ENCODE measurements at regions not wholly inside any gene's neighbourhood (a gene's known extent, or its start where the extent isn't known, plus 50 kb on each side); places are given as distances from the start of the nearest gene placed in this dataset.

GRCh38 chr20:1827510-1827973, 67.7 kb upstream of the SIRPA start:
- intact Hi-C loops (cut with micrococcal nuclease): no loop called here
- no peaks in the 10 kb centered on the region for H3K36me3 ChIP-seq (ENCODE audit: control insufficient read depth, insufficient read depth, low read length)
- TF ChIP-seq CTCF (IDR thresholded peaks at IDR 0.05): no peak
- no peak for ATAC-seq
- 86% methylated on average over 5 of the region's 5 CpGs for WGBS (ENCODE audit: insufficient coverage)
- peaks cover 0 to 3% of the 10 kb centered on the region in 2 donors for H3K27me3 Mint-ChIP-seq (ENCODE audit: low read depth in 2 of 2)
- H3K9me3 Mint-ChIP-seq: peaks cover 2% of the 10 kb centered on the region in 2 donors
- H3K4me3 ChIP-seq (ENCODE audit: low read length): no peak overlapping the region
- peaks cover 11% of the 10 kb centered on the region for H3K9me3 ChIP-seq (ENCODE audit: control insufficient read depth, insufficient read depth, low read length)
- no peak for DNase-seq
- H3K27ac ChIP-seq (ENCODE audit: low read length): no peak overlapping the region
- peaks cover 7% of the 10 kb centered on the region for H3K4me1 ChIP-seq (ENCODE audit: control insufficient read depth, insufficient read depth, low read length)
- H3K27me3 ChIP-seq (ENCODE audit: control insufficient read depth, insufficient read depth, low read length): no peaks in the 10 kb centered on the region
- H3K4me3 Mint-ChIP-seq: no peak overlapping the region
- H3K4me1 Mint-ChIP-seq: no peaks in the 10 kb centered on the region
- peaks cover 9% of the 10 kb centered on the region for H3K36me3 Mint-ChIP-seq
- H3K27ac Mint-ChIP-seq: no peak overlapping the region

GRCh38 chr20:1825938-1826445, 69.2 kb upstream of the SIRPA start:
- H3K4me3 ChIP-seq (ENCODE audit: low read length): no peak overlapping the region
- no peak overlapping the region for H3K4me3 Mint-ChIP-seq
- H3K27ac Mint-ChIP-seq: no peak overlapping the region
- intact Hi-C loops (cut with micrococcal nuclease): no loop called here
- peaks cover 15% of the 10 kb centered on the region for H3K36me3 Mint-ChIP-seq
- H3K27me3 Mint-ChIP-seq (ENCODE audit: low read depth in 2 of 2): peaks cover 0 to 6% of the 10 kb centered on the region in 2 donors
- no peak overlapping the region for H3K27ac ChIP-seq (ENCODE audit: low read length)
- no peaks in the 10 kb centered on the region for H3K27me3 ChIP-seq (ENCODE audit: control insufficient read depth, insufficient read depth, low read length)
- no peaks in the 10 kb centered on the region for H3K36me3 ChIP-seq (ENCODE audit: control insufficient read depth, insufficient read depth, low read length)
- H3K9me3 ChIP-seq (ENCODE audit: control insufficient read depth, insufficient read depth, low read length): peaks cover 17% of the 10 kb centered on the region
- H3K4me1 Mint-ChIP-seq: no peaks in the 10 kb centered on the region
- TF ChIP-seq CTCF (IDR thresholded peaks at IDR 0.05): no peak
- peaks cover 7% of the 10 kb centered on the region for H3K4me1 ChIP-seq (ENCODE audit: control insufficient read depth, insufficient read depth, low read length)
- ATAC-seq (no peak), DNase-seq (no peak)
- H3K9me3 Mint-ChIP-seq: peaks cover 6 to 8% of the 10 kb centered on the region in 2 donors
- 93% methylated on average over 4 of the region's 4 CpGs for WGBS (ENCODE audit: insufficient coverage)

- ATAC-seq (no peak), DNase-seq (no peak)
- H3K36me3 ChIP-seq (ENCODE audit: control insufficient read depth, insufficient read depth, low read length): no peaks in the 10 kb centered on the region
- intact Hi-C loops (cut with micrococcal nuclease): no loop called here
- peaks cover 17% of the 10 kb centered on the region for H3K9me3 ChIP-seq (ENCODE audit: control insufficient read depth, insufficient read depth, low read length)
- H3K4me1 Mint-ChIP-seq: no peaks in the 10 kb centered on the region
- peaks cover 7% of the 10 kb centered on the region for H3K4me1 ChIP-seq (ENCODE audit: control insufficient read depth, insufficient read depth, low read length)
- no peak overlapping the region for H3K27ac Mint-ChIP-seq
- H3K27me3 Mint-ChIP-seq (ENCODE audit: low read depth in 2 of 2): peaks cover 0 to 6% of the 10 kb centered on the region in 2 donors
- H3K9me3 Mint-ChIP-seq: peaks cover 6 to 8% of the 10 kb centered on the region in 2 donors
- H3K36me3 Mint-ChIP-seq: peaks cover 15% of the 10 kb centered on the region
- no peak overlapping the region for H3K4me3 ChIP-seq (ENCODE audit: low read length)
- no peak overlapping the region for H3K27ac ChIP-seq (ENCODE audit: low read length)
- H3K4me3 Mint-ChIP-seq: no peak overlapping the region
- H3K27me3 ChIP-seq (ENCODE audit: control insufficient read depth, insufficient read depth, low read length): no peaks in the 10 kb centered on the region
- TF ChIP-seq CTCF (IDR thresholded peaks at IDR 0.05): no peak
- 93% methylated on average over 4 of the region's 4 CpGs for WGBS (ENCODE audit: insufficient coverage)
These were observed 69.7 kb upstream of the SIRPA start for GRCh38 chr20:1825507-1825906.

- Mint-ChIP-seq H3K36me3 (peaks cover 15% of the 10 kb centered on the region), H3K27ac (no peak overlapping the region), H3K9me3 (peaks cover 6 to 8% of the 10 kb centered on the region in 2 donors), H3K4me3 (no peak overlapping the region), H3K4me1 (no peaks in the 10 kb centered on the region), H3K27me3 (ENCODE audit: low read depth in 2 of 2) (peaks cover 3 to 11% of the 10 kb centered on the region in 2 donors)
- DNase-seq (no peak), ATAC-seq (no peak)
- peaks cover 17% of the 10 kb centered on the region for H3K9me3 ChIP-seq (ENCODE audit: control insufficient read depth, insufficient read depth, low read length)
- no peaks in the 10 kb centered on the region for H3K36me3 ChIP-seq (ENCODE audit: control insufficient read depth, insufficient read depth, low read length)
- H3K4me1 ChIP-seq (ENCODE audit: control insufficient read depth, insufficient read depth, low read length): peaks cover 8% of the 10 kb centered on the region
- H3K4me3 ChIP-seq (ENCODE audit: low read length): no peak overlapping the region
- H3K27me3 ChIP-seq (ENCODE audit: control insufficient read depth, insufficient read depth, low read length): no peaks in the 10 kb centered on the region
- intact Hi-C loops (cut with micrococcal nuclease): no loop called here
- WGBS (ENCODE audit: insufficient coverage): 98% methylated on average over 4 of the region's 4 CpGs
- H3K27ac ChIP-seq (ENCODE audit: low read length): no peak overlapping the region
- TF ChIP-seq CTCF (IDR thresholded peaks at IDR 0.05): no peak
These were observed 70.4 kb upstream of the SIRPA start for GRCh38 chr20:1824834-1825233.

All from natural killer cell (primary cell).